OCI-LY7 (cell line): ENCODE measurements at regions not wholly inside any gene's neighbourhood (a gene's known extent, or its start where the extent isn't known, plus 50 kb on each side); places are given as distances from the start of the nearest gene placed in this dataset.

Source experiments
- BruUV-seq: library from RNA; stranded (reverse); fragments of 400-500 nt; replicated peaks from 2 replicates; lab custom pipeline; 2021; lab: Mats Ljungman, UMichigan
- CTCF ChIA-PET: fragments of 300-600 bp; sonication (Branson Sonifier 250); formaldehyde crosslinking; loops from one replicate; lab custom pipeline; 2022; ENCODE audit warnings: antibody characterized with exemption; ENCODE audit not compliant: unreplicated experiment; lab: Charles Lee
- POLR2A ChIA-PET: fragments of 300-600 bp; sonication (Branson Sonifier 250); formaldehyde crosslinking; loops from one replicate; lab custom pipeline; 2022; ENCODE audit warnings: antibody characterized with exemption; lab: Charles Lee
- DNase-seq: peaks from one replicate; pipeline ENCODE4 v3.0.0-alpha.2; 2015; ENCODE audit warnings: low spot score
- H2AFZ ChIP-seq: fragments of 200-600 bp; sonication (generic), shearing (Covaris generic); 2 replicates; pipeline ENCODE4 v1.6.1; 2014; ENCODE audit warnings: mild to moderate bottlenecking, antibody characterized with exemption, low read length, moderate library complexity
- H3K27ac ChIP-seq: fragments of 200-600 bp; sonication (generic); 2 replicates; pipeline ENCODE4 v1.5.1; 2014; ENCODE audit warnings: mixed run types, low read depth, mild to moderate bottlenecking, moderate library complexity, low read length, inconsistent platforms; ENCODE audit not compliant: poor library complexity, severe bottlenecking
- H3K36me3 ChIP-seq: fragments of 200-600 bp; sonication (generic); 2 replicates; pipeline ENCODE4 v1.6.1; 2014; ENCODE audit warnings: mild to moderate bottlenecking, antibody characterized with exemption, low read length, moderate library complexity, mixed read lengths; ENCODE audit not compliant: insufficient read depth
- H3K4me1 ChIP-seq: fragments of 200-600 bp; sonication (generic); 2 replicates; pipeline ENCODE4 v1.5.1; 2014; ENCODE audit warnings: mild to moderate bottlenecking, low read length; ENCODE audit not compliant: insufficient read depth, poor library complexity, severe bottlenecking
- H3K4me2 ChIP-seq: fragments of 200-600 bp; sonication (generic); 2 replicates; pipeline ENCODE4 v1.6.1; 2014; ENCODE audit warnings: mild to moderate bottlenecking, low read length
- H3K4me3 ChIP-seq: fragments of 200-600 bp; sonication (generic); 2 replicates; pipeline ENCODE4 v1.5.1; 2014; ENCODE audit warnings: mild to moderate bottlenecking, low read depth, low read length; ENCODE audit not compliant: poor library complexity, severe bottlenecking
- H3K79me2 ChIP-seq: fragments of 200-600 bp; sonication (generic); 2 replicates; pipeline ENCODE4 v1.6.1; 2016; ENCODE audit warnings: low read depth, mild to moderate bottlenecking, low read length, moderate library complexity, mixed read lengths; ENCODE audit not compliant: insufficient read depth
- H3K9me2 ChIP-seq: fragments of 200-600 bp; sonication (generic); 2 replicates; pipeline ENCODE4 v1.6.1; 2016; ENCODE audit warnings: mild to moderate bottlenecking, low read length, mixed read lengths; ENCODE audit not compliant: insufficient read depth
- H3K9me3 ChIP-seq: fragments of 200-600 bp; sonication (generic); 2 replicates; pipeline ENCODE4 v1.6.1; 2014; ENCODE audit warnings: mild to moderate bottlenecking, mixed run types, low read length, mixed read lengths
- H4K20me1 ChIP-seq: fragments of 200-600 bp; sonication (generic); 2 replicates; pipeline ENCODE4 v1.6.1; 2014; ENCODE audit warnings: mild to moderate bottlenecking, antibody characterized with exemption, low read length, moderate library complexity, mixed read lengths; ENCODE audit not compliant: insufficient read depth
- EZH2phosphoT487 ChIP-seq: fragments of 200-600 bp; sonication (generic); IDR thresholded peaks from 2 replicates; pipeline ENCODE4 v1.6.1; 2018; ENCODE audit warnings: low read depth, borderline replicate concordance, mild to moderate bottlenecking, mixed run types, antibody characterized with exemption, low read length, moderate library complexity, mixed read lengths
- intact Hi-C: fragments of 100-400 bp; cut with micrococcal nuclease; formaldehyde crosslinking; loops from one replicate; pipeline ENCODE4 v1.10.0; 2022; ENCODE audit not compliant: unreplicated experiment
- TF ChIP-seq, protein P1 (sequence below): fragments of 200-600 bp; sonication (generic); conservative IDR thresholded peaks from 2 replicates; pipeline ENCODE4 v1.5.1; 2014; ENCODE audit warnings: mild to moderate bottlenecking, antibody characterized with exemption, low read length, moderate library complexity, mixed read lengths

DNA sequence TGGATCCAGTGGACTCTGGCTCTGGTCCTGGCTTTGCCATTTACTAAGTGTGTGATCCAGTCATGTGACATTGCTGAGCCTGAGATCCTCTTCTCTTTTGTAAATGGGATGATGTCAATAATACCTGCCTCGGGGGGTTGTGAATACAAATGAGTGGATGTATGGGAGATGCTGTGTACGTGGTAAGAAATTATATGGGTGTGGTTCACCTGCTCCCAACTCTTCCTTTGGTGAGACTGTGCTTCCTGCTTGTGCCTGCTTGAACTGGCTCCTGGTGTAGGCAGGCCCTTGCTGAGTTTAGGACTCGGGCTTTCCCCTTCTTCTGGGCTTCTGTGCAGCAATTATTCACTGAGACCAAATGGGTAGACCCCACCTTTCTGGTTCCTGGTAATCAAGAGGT is 189.5 kb upstream of the FRMD6 start:
- ChIA-PET POLR2A (no interaction called here), CTCF (no interaction called here)
- DNase-seq: no peak
- no peaks in the 10 kb centered on the region for H3K9me3 ChIP-seq
- intact Hi-C loops: no loop called here
- no peaks in the 10 kb centered on the region for H3K79me2 ChIP-seq
- no peaks in the 10 kb centered on the region for H4K20me1 ChIP-seq
- H3K36me3 ChIP-seq: no peaks in the 10 kb centered on the region
- BruUV-seq: no TSS peak
- no peak overlapping the region for H3K4me3 ChIP-seq
- no peaks in the 10 kb centered on the region for H3K4me1 ChIP-seq
- H3K9me2 ChIP-seq: no peaks in the 10 kb centered on the region
- TF ChIP-seq, protein P1, sequence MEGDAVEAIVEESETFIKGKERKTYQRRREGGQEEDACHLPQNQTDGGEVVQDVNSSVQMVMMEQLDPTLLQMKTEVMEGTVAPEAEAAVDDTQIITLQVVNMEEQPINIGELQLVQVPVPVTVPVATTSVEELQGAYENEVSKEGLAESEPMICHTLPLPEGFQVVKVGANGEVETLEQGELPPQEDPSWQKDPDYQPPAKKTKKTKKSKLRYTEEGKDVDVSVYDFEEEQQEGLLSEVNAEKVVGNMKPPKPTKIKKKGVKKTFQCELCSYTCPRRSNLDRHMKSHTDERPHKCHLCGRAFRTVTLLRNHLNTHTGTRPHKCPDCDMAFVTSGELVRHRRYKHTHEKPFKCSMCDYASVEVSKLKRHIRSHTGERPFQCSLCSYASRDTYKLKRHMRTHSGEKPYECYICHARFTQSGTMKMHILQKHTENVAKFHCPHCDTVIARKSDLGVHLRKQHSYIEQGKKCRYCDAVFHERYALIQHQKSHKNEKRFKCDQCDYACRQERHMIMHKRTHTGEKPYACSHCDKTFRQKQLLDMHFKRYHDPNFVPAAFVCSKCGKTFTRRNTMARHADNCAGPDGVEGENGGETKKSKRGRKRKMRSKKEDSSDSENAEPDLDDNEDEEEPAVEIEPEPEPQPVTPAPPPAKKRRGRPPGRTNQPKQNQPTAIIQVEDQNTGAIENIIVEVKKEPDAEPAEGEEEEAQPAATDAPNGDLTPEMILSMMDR: no peak
- no peak for TF ChIP-seq EZH2phosphoT487
- H3K27ac ChIP-seq: no peak overlapping the region
- H2AFZ ChIP-seq: no peak overlapping the region
- H3K4me2 ChIP-seq: no peak overlapping the region

DNA sequence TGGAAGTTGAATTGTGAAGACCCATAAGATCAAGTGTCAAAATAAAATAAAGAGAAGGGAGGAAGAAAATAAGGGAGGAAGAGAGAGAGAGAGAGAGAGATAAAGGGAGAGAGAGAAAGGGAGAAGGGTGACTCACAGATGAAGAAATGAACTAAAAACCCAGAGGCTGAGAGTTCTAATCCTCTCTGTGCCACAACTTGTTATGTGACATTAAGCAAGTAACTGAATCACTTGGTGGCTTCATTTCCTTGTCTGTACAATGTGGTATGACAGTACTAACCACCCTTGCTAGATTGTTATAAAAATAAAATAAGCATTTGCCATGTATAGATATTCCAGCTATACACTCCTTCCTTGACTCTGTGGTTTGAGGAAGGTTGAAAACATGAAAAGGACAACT is 189.0 kb upstream of the FRMD6 start:
- Histone ChIP-seq H3K36me3 (no peaks in the 10 kb centered on the region), H3K4me1 (no peaks in the 10 kb centered on the region), H2AFZ (no peak overlapping the region), H3K4me2 (no peak overlapping the region), H3K9me2 (no peaks in the 10 kb centered on the region), H4K20me1 (no peaks in the 10 kb centered on the region), H3K79me2 (no peaks in the 10 kb centered on the region), H3K4me3 (no peak overlapping the region), H3K9me3 (no peaks in the 10 kb centered on the region), H3K27ac (no peak overlapping the region)
- CTCF ChIA-PET: no interaction called here
- TF ChIP-seq, protein P1: no peak
- TF ChIP-seq EZH2phosphoT487: no peak
- POLR2A ChIA-PET: no interaction called here
- no peak for DNase-seq
- intact Hi-C loops: no loop called here
- BruUV-seq: no TSS peak

GRCh38 chr14:51463461-51463860 is 188.2 kb upstream of the FRMD6 start:
- BruUV-seq: no TSS peak
- Histone ChIP-seq H3K4me1 (no peaks in the 10 kb centered on the region), H3K79me2 (no peaks in the 10 kb centered on the region), H2AFZ (no peak overlapping the region), H3K4me3 (no peak overlapping the region), H4K20me1 (no peaks in the 10 kb centered on the region), H3K9me3 (no peaks in the 10 kb centered on the region), H3K36me3 (no peaks in the 10 kb centered on the region), H3K4me2 (no peak overlapping the region), H3K27ac (no peak overlapping the region), H3K9me2 (no peaks in the 10 kb centered on the region)
- intact Hi-C loops: no loop called here
- no peak for DNase-seq
- TF ChIP-seq, protein P1: no peak
- TF ChIP-seq EZH2phosphoT487: no peak
- POLR2A ChIA-PET: no interaction called here
- CTCF ChIA-PET: no interaction called here
